ENCODE measurements at regions not wholly inside any gene's neighbourhood (a gene's known extent, or its start where the extent isn't known, plus 50 kb on each side); places are given as distances from the start of the nearest gene placed in this dataset.

GRCh38 chr3:160106905-160107861, 118.0 kb upstream of the C3orf80 start:
- Histone ChIP-seq H3K27me3 (no peaks in the 10 kb centered on the region), H3K9me3 (no peaks in the 10 kb centered on the region), H3K4me3 (no peak overlapping the region), H3K36me3 (no peaks in the 10 kb centered on the region), H3K27ac (no peak overlapping the region), H3K4me1 (no peaks in the 10 kb centered on the region)
- TF ChIP-seq, protein P1, sequence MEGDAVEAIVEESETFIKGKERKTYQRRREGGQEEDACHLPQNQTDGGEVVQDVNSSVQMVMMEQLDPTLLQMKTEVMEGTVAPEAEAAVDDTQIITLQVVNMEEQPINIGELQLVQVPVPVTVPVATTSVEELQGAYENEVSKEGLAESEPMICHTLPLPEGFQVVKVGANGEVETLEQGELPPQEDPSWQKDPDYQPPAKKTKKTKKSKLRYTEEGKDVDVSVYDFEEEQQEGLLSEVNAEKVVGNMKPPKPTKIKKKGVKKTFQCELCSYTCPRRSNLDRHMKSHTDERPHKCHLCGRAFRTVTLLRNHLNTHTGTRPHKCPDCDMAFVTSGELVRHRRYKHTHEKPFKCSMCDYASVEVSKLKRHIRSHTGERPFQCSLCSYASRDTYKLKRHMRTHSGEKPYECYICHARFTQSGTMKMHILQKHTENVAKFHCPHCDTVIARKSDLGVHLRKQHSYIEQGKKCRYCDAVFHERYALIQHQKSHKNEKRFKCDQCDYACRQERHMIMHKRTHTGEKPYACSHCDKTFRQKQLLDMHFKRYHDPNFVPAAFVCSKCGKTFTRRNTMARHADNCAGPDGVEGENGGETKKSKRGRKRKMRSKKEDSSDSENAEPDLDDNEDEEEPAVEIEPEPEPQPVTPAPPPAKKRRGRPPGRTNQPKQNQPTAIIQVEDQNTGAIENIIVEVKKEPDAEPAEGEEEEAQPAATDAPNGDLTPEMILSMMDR (IDR thresholded peaks at IDR 0.05): no peak
- ATAC-seq (peak; percentile 60), DNase-seq (no peak)
- intact Hi-C loops (cut with DNase I): no loop called here

DNA sequence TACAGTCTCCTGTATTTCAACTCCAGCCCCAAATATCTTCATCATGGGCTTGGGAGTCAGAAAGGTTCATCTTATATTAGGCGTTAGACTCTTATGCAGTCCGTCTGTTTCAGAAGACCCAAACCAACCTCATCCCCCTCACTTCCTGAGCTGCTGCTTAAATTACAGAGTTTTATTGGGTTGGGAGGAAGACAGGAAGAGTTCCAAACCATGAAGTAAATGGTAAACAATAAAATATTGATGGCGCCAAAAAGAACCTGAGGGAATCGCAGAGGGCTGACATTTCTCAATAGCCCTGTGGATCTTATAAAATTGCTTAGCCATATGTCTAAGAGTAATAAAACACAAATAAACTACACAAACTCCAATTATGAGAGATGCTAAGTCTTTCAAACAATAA, 116.9 kb upstream of the C3orf80 start:
- Histone ChIP-seq H3K36me3 (no peaks in the 10 kb centered on the region), H3K4me3 (no peak overlapping the region), H3K27ac (no peak overlapping the region), H3K4me1 (no peaks in the 10 kb centered on the region), H3K27me3 (no peaks in the 10 kb centered on the region), H3K9me3 (no peaks in the 10 kb centered on the region)
- TF ChIP-seq, protein P1 (IDR thresholded peaks at IDR 0.05): no peak
- intact Hi-C loops (cut with DNase I): no loop called here
- ATAC-seq (no peak), DNase-seq (no peak)

GRCh38 chr3:160112481-160112880, 112.7 kb upstream of the C3orf80 start:
- Histone ChIP-seq H3K27ac (no peak overlapping the region), H3K9me3 (no peaks in the 10 kb centered on the region), H3K4me3 (no peak overlapping the region), H3K4me1 (no peaks in the 10 kb centered on the region), H3K27me3 (peaks cover 0 to 6% of the 10 kb centered on the region in 2 donors), H3K36me3 (no peaks in the 10 kb centered on the region)
- intact Hi-C loops (cut with DNase I): no loop called here
- TF ChIP-seq, protein P1 (IDR thresholded peaks at IDR 0.05): no peak
- ATAC-seq (no peak), DNase-seq (no peak)

GRCh38 chr3:160112996-160113395, 112.2 kb upstream of the C3orf80 start:
- DNase-seq (no peak), ATAC-seq (no peak)
- H3K36me3 ChIP-seq: no peaks in the 10 kb centered on the region
- TF ChIP-seq, protein P1 (IDR thresholded peaks at IDR 0.05): no peak
- intact Hi-C loops (cut with DNase I): no loop called here
- H3K9me3 ChIP-seq: no peaks in the 10 kb centered on the region
- no peak overlapping the region for H3K4me3 ChIP-seq
- no peak overlapping the region for H3K27ac ChIP-seq
- H3K4me1 ChIP-seq: no peaks in the 10 kb centered on the region
- peaks cover 0 to 6% of the 10 kb centered on the region in 2 donors for H3K27me3 ChIP-seq

GRCh38 chr3:160114355-160114995, 110.7 kb upstream of the C3orf80 start:
- Histone ChIP-seq H3K4me3 (no peak overlapping the region), H3K36me3 (no peaks in the 10 kb centered on the region), H3K4me1 (no peaks in the 10 kb centered on the region), H3K9me3 (no peaks in the 10 kb centered on the region), H3K27me3 (peaks cover 0 to 6% of the 10 kb centered on the region in 2 donors), H3K27ac (no peak overlapping the region)
- intact Hi-C loops (cut with DNase I): no loop called here
- TF ChIP-seq, protein P1 (IDR thresholded peaks at IDR 0.05): no peak
- ATAC-seq (peak; percentile 26), DNase-seq (no peak)
